K562 (cell line): ENCODE measurements at regions not wholly inside any gene's neighbourhood (a gene's known extent, or its start where the extent isn't known, plus 50 kb on each side); places are given as distances from the start of the nearest gene placed in this dataset.

ENCODE experiments used
- BRD9 ChIP-seq: fragments of 450-650 bp; IDR thresholded peaks from 2 replicates; pipeline ENCODE4 v1.6.1; 2018; ENCODE audit warnings: low read depth; ENCODE audit not compliant: partially characterized antibody
- JUNB ChIP-seq: fragments of 450-650 bp; formaldehyde crosslinking; conservative IDR thresholded peaks from 2 replicates; pipeline ENCODE4 v1.4.0; 2020; ENCODE audit warnings: mild to moderate bottlenecking
- KAT7 ChIP-seq: sonication (generic); formaldehyde crosslinking; IDR thresholded peaks from 2 replicates; pipeline ENCODE4 v1.8.0; 2022; ENCODE audit warnings: missing genetic modification reagents, mild to moderate bottlenecking, borderline replicate concordance
- KDM4B ChIP-seq, 2 experiments: fragments of 450-650 bp in 1 of 2; sonication (generic) in 1 of 2; IDR thresholded peaks; 2 replicates each; pipeline ENCODE4 v1.6.1; 2016 to 2017; ENCODE audit warnings: borderline replicate concordance in 2 of 2, antibody characterized with exemption in 1 of 2, low read depth in 1 of 2, mild to moderate bottlenecking in 1 of 2
- RREB1 ChIP-seq: fragments of 250-450 bp; sonication (Bioruptor Pico); IDR thresholded peaks from 2 replicates; pipeline ENCODE4 v1.4.0; 2020
- SRF ChIP-seq, 2 experiments: fragments of 250-450, 450-650 bp in 1 of 2; sonication (Bioruptor Pico) in 1 of 2; sonication (generic) in 1 of 2; formaldehyde crosslinking; IDR thresholded peaks; 2 replicates each; pipeline versions ENCODE4 v1.5.0 to v1.5.1; 2020 to 2022; ENCODE audit warnings: mild to moderate bottlenecking in 1 of 2, missing genetic modification reagents in 1 of 2
- XRCC5 ChIP-seq: fragments of 200-400 bp; formaldehyde crosslinking; IDR thresholded peaks from 2 replicates; pipeline ENCODE4 v1.6.1; 2017; ENCODE audit warnings: low read depth, mild to moderate bottlenecking, low read length
- TF ChIP-seq, protein P1 (sequence below): fragments of 250-450 bp; sonication (Bioruptor Pico); IDR thresholded peaks from 2 replicates; pipeline ENCODE4 v1.4.0; 2020; ENCODE audit warnings: mild to moderate bottlenecking, moderate library complexity
- TF ChIP-seq, protein P2 (sequence below): fragments of 450-650 bp; IDR thresholded peaks from 2 replicates; pipeline ENCODE4 v1.6.1; 2017; ENCODE audit warnings: antibody characterized with exemption

GRCh38 chr2:125680809-125681208 lies 975.1 kb upstream of the GYPC start (continued):
- no peak for TF ChIP-seq KDM4B (IDR thresholded peaks at IDR 0.05; ENCODE audit: borderline replicate concordance in 2 of 2, low read depth in 1 of 2)
- TF ChIP-seq KAT7 (CRISPR knock-in tag): no peak
- TF ChIP-seq, protein P1, sequence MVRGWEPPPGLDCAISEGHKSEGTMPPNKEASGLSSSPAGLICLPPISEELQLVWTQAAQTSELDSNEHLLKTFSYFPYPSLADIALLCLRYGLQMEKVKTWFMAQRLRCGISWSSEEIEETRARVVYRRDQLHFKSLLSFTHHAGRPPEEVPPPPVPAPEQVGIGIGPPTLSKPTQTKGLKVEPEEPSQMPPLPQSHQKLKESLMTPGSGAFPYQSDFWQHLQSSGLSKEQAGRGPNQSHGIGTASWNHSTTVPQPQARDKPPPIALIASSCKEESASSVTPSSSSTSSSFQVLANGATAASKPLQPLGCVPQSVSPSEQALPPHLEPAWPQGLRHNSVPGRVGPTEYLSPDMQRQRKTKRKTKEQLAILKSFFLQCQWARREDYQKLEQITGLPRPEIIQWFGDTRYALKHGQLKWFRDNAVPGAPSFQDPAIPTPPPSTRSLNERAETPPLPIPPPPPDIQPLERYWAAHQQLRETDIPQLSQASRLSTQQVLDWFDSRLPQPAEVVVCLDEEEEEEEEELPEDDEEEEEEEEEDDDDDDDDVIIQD (CRISPR knock-in tag): no peak
- TF ChIP-seq RREB1 (CRISPR knock-in tag): no peak
- TF ChIP-seq XRCC5: no peak
- no peak for TF ChIP-seq JUNB (CRISPR knock-in tag)
- TF ChIP-seq SRF (CRISPR knock-in tag; IDR thresholded peaks at IDR 0.05): no peak
- TF ChIP-seq BRD9: no peak
- TF ChIP-seq, protein P2, sequence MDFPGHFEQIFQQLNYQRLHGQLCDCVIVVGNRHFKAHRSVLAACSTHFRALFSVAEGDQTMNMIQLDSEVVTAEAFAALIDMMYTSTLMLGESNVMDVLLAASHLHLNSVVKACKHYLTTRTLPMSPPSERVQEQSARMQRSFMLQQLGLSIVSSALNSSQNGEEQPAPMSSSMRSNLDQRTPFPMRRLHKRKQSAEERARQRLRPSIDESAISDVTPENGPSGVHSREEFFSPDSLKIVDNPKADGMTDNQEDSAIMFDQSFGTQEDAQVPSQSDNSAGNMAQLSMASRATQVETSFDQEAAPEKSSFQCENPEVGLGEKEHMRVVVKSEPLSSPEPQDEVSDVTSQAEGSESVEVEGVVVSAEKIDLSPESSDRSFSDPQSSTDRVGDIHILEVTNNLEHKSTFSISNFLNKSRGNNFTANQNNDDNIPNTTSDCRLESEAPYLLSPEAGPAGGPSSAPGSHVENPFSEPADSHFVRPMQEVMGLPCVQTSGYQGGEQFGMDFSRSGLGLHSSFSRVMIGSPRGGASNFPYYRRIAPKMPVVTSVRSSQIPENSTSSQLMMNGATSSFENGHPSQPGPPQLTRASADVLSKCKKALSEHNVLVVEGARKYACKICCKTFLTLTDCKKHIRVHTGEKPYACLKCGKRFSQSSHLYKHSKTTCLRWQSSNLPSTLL: no peak
